NCI-H2029 (cell line): ENCODE measurements at regions not wholly inside any gene's neighbourhood (a gene's known extent, or its start where the extent isn't known, plus 50 kb on each side); places are given as distances from the start of the nearest gene placed in this dataset.

Experiments used
- DNase-seq: peaks from one replicate; lab custom pipeline; 2025; lab: John Stamatoyannopoulos, UW

DNA sequence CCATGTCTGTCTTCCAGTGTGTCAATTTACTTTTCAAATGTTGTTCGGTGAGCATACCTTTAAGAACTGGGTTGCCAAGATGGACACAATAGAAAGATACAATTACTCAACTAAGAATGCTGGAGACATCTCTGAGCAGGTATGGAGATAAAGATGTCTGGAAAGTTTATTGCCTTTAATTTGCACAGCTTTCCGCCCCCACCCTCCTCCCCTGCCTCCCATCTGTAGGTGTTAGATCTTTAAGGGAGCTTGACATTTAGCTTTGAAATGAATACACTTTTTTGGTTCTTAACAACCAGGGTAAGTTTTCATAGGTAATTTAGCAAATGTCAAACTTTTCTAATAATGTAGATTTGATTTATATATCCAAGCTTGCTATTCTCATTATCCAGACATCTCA, 104.4 kb downstream of the BTBD3 start:
- no peak for DNase-seq

DNA sequence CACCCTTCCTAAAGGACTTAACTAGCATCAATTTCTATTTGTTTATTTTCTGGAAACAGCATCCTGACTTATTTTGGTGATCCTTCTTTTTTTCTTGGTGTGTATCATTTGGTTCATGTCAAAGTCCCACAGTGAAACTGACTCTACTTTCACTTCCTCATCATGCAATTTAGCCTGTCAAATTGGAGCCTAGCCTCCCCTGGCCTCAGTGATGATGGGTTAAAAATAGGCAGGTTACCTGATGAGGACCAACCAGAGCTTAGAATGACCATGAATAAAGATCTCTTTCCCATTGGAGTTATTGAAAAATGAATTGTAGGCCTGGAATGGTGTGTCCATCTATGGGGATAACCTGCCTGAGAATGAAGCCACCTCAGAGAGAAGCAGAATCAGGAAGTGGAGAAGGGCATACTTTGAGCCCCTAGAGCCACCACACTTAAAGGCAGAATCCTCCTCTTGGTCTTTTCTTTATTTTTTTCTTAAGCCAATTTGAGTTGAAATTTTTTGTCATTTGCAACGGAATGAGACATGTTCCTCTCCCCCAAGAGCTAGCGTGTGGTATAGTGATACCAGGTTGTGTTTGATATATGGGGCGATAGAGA, 105.6 kb downstream of the BTBD3 start:
- DNase-seq = no peak

DNA sequence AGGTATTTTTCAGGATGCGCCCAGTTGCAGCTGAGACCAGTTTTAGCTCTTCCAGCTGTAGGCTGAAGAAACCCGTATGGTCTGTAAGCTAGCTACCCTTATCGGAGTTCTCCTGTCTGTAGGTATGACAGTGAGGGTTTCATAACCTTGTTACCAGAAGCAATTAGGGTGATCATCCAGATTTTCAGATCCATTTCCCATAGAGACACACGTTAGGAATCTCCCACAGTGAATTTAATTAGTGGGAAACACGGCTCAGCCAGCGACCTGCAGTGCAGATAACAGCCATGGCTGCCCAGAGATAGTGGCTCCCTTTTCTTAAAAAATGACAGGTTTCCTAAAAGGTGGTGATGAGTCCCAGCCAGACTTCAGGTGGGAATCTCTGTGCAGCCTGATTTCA, 111.1 kb downstream of the BTBD3 start:
- DNase-seq = no peak

DNA sequence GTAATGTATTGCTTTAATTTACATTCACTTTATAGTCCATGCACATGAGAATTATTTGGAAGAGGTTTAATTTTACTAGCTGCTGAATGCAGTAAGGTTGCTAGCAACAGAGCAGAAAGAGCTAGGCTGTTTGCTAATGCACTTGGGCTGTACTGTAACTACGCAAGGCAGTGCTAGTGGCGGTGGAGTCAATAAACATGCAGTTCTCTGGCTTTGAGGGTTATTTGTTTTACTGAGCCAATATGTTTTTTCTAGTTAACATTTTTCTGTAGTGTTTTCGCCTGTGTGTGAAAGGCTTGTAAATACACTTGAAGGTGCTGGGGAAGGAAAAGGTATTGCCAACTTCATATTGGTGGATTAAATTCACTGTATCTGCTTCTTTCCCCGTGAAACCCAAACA, 112.8 kb downstream of the BTBD3 start:
- DNase-seq = peak; percentile 72

DNA sequence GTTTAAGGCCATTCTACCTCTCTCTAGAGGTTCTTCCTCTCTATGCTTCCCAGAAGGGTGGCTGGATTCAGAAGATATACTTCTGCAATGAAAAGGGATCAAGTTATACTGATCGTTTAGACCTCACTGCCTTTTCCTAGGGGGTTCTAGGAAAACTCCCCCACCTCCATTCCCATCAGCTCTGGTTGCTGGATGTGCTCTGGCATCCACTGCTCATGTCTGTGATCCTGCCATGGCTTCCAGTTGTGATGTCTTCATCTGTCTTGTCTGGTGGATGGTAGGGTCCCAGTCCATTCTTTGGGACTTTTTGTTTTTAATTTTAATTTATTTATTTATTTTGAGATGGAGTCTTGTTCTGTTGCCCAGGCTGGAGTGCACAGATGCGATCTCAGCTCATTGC, 118.4 kb downstream of the BTBD3 start:
- DNase-seq = no peak

DNA sequence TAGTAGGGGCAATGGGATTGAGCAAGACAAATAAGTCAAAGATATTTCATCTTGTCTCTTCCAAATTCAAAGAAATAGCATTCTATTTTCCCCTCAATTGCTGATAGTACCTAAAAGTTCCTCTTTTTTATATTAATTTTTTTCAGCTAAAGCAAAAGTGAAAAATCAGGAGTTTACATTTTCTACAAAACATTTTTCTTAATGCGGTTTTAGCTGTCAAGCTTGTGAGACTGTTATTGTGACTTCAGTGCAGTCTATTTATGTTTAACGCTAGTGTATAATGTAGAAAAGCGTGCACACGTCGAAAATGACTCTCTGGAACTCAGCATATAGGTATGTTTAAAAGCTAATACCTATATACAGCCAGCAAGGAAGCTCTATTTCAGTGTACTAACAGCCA, 119.8 kb downstream of the BTBD3 start:
- no peak for DNase-seq

DNA sequence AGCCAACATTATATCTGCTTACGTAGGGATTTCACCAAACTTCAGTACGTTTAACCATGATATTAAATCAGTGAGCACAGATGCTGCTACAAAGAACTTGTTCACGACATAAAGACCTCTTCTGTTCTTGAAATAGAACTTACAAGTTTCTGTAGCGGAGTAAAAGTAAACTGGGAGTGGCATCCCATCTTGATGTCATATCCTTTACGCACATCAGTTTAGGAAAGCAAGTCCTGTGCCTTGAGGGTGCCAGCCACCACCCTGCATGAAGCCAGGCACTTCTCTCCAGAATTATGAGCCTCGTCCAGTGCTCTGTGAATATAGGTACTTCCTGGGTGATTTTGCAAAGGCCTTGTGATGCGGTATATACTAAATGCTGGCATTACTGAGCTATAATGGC, 122.6 kb downstream of the BTBD3 start:
- no peak for DNase-seq

DNA sequence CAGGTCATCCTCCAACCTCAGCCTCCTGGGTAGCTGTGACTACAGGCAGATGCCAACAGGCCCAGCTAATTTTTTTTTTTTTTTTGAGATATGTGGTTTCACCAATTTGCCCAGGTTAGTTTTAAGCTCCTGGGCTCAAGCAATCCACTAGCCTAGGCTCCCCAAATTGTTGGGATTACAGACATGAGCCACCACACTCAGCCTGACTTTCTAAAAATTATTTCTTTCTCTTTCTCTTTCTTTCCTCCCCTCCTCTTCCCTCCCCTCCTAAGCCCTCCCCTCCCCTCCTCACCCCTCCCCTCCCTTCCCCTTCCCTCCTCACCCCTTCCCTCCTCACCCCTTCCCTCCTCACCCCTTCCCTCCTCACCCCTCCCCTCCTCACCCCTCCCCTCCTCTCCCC, 127.3 kb downstream of the BTBD3 start:
- no peak for DNase-seq

DNA sequence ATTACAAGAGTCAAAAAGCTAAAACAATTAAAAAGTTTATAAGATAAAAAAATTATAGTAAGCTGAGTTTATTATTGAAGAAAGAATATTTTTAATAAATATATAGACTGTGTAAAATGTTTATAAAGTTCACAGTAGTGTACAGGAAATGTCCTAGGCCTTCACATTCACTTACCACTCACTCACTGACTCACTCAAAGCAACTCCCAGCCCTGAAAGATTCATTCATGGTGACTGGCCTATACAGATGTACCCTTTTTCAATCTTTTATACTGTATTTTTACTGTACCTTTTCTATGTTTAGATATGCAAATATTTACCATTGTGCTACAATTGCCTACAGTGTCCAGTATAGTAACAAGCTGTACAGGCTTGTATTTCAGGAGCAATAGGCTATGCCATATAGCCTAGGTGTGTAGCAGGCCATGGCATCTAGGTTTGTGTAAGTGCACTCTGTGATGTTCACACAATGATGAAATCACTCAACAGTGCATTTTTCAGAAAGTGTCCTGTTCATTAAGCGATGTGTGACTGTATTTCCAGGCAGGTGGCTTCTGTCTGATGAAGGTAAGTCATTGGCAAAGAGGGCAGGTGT, 130.2 kb downstream of the BTBD3 start:
- DNase-seq = no peak

DNA sequence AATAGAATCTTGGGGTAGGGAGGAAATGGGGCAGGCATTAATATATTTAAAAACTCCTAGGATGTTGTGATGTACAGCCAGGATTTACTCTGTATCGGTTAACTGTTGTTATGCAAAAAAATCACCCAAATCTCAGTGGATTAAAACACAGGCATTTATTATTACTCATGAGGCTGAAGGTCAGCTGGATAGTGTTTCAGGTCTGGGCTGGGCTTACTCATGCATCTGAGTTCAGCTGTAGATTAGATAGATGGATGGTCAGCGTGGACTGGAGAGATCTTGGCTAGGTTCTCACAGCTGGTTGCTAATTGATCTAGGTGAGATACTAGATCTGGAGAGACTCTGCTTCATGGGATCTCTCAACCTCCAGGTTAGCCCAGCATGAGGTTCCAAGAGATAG, 131.4 kb downstream of the BTBD3 start:
- DNase-seq = no peak

DNA sequence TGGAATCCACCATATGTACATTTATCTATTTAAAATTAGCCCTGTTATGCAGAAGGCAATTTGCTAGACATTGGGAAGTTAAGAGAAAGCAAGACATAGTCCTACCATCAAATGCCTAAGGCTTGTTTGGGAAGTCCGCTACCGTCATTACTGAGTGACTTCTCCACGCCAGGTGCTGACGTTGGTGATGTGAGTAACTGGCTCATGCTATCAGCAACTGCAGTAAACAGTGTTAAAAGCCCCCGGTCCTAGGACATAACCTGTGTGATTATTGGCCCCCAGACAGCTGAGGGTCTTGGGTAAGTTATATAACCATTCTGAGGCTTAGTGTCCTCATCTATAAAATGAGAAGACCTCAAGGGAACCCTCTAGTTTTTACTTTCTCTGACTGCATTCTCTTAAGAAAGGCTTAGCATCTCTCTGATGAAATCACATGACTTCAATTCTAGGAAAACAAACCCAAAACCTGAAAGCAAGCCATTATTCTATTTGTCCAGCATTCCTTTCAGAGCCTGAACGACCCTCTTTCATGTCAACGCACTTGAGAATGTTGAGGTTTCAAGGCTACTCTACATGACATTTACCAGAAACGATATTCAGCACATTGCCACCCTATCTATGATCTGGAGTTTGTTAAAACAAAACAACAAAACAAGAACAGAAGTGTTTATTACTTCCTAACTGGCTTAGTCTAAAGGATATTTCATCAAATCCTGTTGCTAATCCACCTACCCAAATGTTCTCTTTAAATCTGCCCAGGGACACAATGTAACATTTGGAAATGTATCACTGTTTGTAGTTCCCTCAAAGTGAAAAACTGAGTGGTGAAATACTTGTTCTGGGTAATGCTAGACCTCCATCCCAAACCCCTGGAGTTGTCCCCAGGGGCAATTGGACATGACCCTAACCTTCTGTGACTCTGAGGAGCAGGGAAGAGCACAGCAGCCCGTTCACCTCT, 133.8 kb downstream of the BTBD3 start:
- no peak for DNase-seq

DNA sequence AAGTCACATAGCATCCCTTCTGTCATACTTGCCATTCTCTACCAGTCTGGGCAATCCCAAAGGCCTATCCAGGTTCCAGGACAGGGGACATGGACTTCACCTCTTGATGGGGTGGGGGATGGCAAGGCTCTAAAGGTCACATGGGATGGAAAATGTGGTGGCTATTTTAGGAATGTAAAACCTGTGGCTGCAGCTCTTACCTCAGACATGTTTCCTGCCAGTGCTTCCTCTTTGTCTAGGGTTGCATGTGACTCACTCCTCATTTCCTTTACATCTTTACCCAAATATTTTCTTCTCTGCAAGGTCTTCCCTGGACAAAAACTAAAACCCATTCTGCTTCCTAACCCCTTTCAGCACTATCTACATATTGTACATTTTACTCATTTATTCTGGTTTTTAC, 135.7 kb downstream of the BTBD3 start:
- DNase-seq = no peak

DNA sequence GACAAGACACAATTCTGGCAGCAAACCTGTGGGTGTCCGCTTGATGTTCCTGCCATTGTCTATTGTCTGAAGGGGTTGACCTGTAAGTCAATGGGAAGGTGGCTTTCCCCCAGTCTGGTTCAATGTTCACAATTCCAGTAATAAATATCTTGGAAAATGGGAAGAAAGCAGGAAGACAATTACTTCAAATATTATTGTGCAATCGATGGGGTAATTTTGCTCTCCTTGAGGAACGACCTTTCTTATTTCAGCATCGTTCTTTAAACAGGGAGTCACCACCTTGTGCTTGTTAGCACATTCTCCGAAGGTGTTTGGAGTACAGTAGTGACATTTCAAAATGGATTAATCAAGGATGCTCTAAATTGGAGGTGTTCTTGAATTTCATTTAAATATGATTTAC, 136.9 kb downstream of the BTBD3 start:
- no peak for DNase-seq

DNA sequence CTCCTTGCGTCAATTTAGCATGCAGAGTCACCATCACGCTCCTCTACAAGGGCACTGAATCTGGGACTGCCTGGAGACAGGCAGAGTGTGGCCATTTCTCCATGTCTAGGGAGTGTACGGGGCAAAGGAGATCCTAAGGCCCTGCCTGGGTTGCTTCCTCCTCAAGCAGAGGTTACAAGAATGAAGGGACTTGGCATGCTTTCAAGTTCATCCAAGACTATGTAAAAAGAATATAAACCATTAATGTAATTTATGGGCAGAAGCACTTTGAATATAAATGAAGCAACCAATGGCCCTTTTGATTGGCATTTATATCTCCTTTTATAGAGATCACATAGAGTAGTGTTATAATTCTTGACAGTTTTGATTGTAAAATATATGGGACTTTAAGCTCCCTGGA, 137.5 kb downstream of the BTBD3 start:
- no peak for DNase-seq

DNA sequence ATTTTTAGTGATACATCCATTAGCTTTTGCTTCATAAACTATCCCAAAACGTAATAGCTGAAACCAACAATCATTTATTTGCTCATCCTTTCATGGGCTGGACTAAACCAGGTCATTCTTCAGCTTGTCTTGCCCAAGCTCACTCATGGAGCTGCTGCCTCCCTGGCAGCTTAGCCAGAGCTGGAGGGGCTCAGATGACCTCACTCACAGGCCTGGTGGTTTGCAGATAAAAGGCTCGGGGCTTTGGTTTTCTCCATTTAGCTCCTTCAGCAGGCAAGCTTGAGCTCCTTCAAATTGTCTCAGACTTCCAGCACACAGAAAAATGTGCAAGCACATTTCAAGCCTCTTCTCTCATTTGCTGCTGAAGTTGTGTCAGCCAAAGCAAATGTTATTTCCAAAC, 139.1 kb downstream of the BTBD3 start:
- no peak for DNase-seq

DNA sequence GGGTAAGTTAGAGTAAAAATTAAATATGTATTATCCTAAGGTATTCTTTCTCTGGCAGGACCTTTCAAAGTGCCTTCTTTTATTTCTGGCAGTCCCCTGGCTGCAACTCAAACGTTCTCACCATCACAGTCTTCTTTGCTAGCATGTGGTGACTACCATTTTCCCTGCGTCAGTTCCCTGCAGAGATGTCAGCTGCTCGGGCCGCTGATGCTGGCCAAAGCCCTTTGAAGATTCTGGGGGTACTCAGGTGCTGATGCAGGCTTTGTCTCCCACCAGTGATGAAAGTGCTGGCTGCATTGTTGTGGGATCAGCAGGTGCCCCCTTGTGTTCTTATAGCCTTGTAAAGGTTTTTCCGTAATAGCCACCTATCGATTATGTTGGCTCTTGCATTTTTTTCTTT, 140.1 kb downstream of the BTBD3 start:
- no peak for DNase-seq

DNA sequence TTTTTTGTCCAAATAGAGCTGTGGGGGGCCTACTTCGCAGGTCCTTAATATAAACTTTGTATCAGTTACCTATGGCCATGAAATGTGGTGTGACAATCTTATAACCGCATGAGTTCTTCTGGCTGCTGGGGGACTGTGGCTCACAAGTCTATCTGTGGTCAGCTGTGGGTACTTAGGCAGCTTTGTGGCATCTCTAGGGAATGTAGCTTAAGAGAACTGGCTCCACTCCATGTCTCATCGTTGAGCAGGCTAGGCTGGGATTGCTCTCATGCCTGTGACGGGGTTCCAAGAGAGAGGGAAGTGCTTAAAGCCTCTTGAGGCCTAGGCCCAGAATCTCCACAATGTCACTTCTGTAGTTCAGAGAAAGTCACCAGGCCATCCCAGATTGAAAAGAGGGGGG, 140.5 kb downstream of the BTBD3 start:
- DNase-seq = no peak

DNA sequence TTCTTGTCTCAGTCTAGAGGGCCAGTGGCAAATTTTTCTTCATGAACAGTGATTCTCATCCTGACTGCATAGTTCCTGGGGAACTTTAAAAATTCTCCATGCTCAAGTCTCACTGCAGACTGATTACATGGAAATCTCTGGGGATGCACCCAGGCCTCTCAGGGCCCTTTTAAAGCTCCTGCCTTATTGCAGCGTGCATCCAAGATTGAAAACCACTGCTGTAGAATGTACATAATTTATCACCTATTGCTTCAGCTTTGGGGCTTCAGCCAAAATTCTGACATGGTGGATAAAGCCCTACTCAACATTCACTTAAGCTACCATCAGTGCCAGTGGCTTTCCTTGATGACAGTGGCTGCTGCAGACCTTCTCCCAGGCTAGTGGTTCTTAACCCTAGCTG, 143.8 kb downstream of the BTBD3 start:
- DNase-seq = no peak

DNA sequence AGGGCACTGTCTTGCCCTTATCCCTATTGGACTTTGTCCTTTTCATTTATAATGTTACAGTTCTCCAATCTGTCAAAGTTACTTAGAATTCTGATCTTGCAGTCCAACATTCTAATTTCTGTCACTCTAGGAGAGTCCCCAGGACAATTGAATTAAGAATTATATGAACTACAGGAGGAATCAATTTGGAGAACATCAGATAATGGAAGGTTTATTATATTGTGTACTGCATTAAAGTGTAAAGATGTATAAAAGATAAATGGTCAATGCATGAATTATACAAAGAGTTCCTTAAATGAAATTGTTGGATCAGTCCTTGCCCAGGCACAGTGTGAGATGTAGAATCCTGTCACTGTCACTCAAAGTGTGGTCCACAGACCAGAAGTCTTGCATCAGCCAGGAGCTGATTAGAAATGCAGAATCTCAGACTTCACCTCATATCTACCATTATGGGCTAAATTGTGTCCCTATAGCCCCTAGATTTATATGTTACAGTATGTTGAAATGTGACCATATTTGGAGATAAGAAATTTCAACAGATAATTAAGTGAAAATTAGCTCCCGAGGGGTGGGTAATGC, 145.5 kb downstream of the BTBD3 start:
- DNase-seq = no peak

DNA sequence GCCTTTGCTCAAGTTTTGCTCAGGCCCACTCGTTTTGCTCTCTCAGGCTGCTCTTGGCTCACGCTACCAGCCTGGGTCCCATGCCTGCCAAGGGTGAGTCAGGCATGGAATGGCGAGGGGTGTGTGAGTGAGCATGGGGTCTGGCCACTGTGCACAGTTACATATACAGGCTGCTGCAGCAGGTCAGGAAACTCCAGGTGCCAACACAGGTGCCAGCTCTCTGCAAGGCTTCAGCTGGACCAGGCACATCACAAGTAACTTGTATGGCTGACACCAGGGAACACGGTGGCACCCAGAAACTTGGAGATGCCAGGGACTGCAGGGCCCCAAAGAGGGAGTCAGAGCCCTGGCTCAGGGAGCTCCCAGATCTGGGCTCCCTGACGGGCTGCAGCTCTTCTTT, 146.8 kb downstream of the BTBD3 start:
- DNase-seq = no peak

DNA sequence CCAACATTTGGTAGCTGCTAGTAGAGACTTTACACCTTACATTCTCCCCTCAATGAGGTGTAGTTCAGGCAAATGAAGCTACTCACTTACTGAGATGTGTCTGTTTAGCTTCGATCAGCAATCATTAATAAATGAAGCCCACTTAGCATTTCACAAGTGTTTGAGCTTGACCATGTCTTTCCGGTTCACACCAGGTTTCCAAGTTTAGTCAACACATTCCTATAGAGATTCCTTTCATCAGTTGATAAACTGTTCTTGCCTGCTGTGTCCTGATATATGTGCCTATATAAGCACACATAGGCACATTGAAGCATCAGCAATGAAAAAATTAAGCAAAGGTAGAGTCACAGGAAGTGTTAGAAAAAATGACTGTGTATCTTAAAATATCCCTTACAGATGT, 150.0 kb downstream of the BTBD3 start:
- DNase-seq = no peak

DNA sequence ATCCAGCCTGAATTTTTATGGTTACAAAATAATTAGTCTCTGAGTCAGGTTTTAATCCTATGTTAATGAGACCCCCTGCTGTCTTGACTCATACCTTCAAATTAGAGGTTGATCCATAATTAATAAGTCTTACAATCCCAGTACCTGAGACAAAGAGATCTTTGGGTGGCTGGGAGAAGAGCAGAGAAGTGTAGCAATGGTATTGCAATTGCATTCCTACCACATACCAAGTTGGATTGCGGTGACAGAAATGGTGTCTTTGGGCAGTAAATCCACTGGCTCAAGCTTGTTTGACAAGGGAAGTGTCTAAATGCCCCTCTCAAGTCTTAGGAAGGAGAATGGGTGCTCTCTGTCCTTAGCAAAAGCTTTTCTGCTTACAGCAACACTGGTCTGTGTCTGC, 150.4 kb downstream of the BTBD3 start:
- DNase-seq = no peak

DNA sequence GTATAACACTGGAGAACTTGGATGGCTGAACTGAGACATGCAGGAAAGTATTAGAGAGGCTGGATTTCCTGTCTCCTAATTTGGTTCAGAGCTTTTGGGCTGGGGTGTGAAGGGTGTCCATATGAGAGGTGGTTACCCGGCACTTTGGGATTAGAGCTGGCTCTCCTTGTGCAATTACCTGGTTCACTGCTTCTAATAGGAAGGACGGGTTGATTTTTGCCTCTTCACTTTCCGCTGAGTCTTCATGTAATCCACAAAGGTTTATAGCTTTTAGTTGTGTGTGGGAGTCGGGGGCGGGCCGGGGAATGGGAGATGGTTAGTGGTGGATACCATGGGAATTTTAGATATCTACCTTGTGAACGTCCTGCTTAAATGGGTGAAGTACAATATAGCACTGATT, 151.5 kb downstream of the BTBD3 start:
- DNase-seq = no peak
